GM23338 (cell line): ENCODE measurements at regions not wholly inside any gene's neighbourhood (a gene's known extent, or its start where the extent isn't known, plus 50 kb on each side); places are given as distances from the start of the nearest gene placed in this dataset.

Source experiments
- ATAC-seq: fragments of 200-7000 bp; cut with Tn5 transposase; 3 replicates; pipeline ENCODE4 v1.9.1; 2020
- DNase-seq: peaks from one replicate; pipeline ENCODE4 v3.0.0-alpha.2; 2015; ENCODE audit warnings: low spot score
- H2AFZ ChIP-seq: fragments of 200-600 bp; sonication (generic); 2 replicates; pipeline ENCODE4 v1.8.0; 2016; ENCODE audit warnings: antibody characterized with exemption, mild to moderate bottlenecking, moderate library complexity
- H3F3A ChIP-seq: fragments of 200-600 bp; sonication (generic); replicated peaks from 2 replicates; pipeline ENCODE4 v1.8.0; 2017; ENCODE audit warnings: antibody characterized with exemption, mixed run types, low read depth
- H3K27ac ChIP-seq: fragments of 200-600 bp; sonication (generic); 2 replicates; pipeline ENCODE4 v1.6.1; 2016; ENCODE audit warnings: low read depth
- H3K27me3 ChIP-seq: fragments of 200-600 bp; sonication (generic); 2 replicates; pipeline ENCODE4 v1.8.0; 2016; ENCODE audit warnings: mild to moderate bottlenecking, mixed run types, moderate library complexity; ENCODE audit not compliant: insufficient read depth
- H3K36me3 ChIP-seq: fragments of 200-600 bp; sonication (generic); 2 replicates; pipeline ENCODE4 v1.8.0; 2016; ENCODE audit warnings: mild to moderate bottlenecking; ENCODE audit not compliant: insufficient read depth
- H3K4me1 ChIP-seq: fragments of 200-600 bp; sonication (generic); 2 replicates; pipeline ENCODE4 v1.8.0; 2016; ENCODE audit warnings: mild to moderate bottlenecking, moderate library complexity; ENCODE audit not compliant: insufficient read depth
- H3K4me2 ChIP-seq: fragments of 200-600 bp; sonication (generic); 2 replicates; pipeline ENCODE4 v1.7.1; 2017; ENCODE audit warnings: mixed run types
- H3K4me3 ChIP-seq: fragments of 200-600 bp; sonication (generic); 2 replicates; pipeline ENCODE4 v1.6.1; 2016; ENCODE audit warnings: mixed run types
- H3K79me2 ChIP-seq: fragments of 200-600 bp; sonication (generic); replicated peaks from 2 replicates; pipeline ENCODE4 v1.8.0; 2017; ENCODE audit warnings: mild to moderate bottlenecking; ENCODE audit not compliant: insufficient read depth
- H3K9me2 ChIP-seq: fragments of 200-600 bp; sonication (generic); 2 replicates; pipeline ENCODE4 v1.8.0; 2017; ENCODE audit not compliant: insufficient read depth
- H4K20me1 ChIP-seq: fragments of 200-600 bp; sonication (generic); replicated peaks from 2 replicates; pipeline ENCODE4 v1.8.0; 2017; ENCODE audit warnings: mild to moderate bottlenecking; ENCODE audit not compliant: insufficient read depth
- H3K27ac Mint-ChIP-seq: 2 replicates; pipeline ENCODE4 v1.8.0; 2020; ENCODE audit warnings: inconsistent platforms, mild to moderate bottlenecking, moderate library complexity, mixed read lengths
- H3K27me3 Mint-ChIP-seq: 3 replicates; pipeline ENCODE4 v1.8.0; 2022; ENCODE audit warnings: low read depth, mild to moderate bottlenecking, moderate library complexity, mixed read lengths, inconsistent platforms; ENCODE audit not compliant: insufficient read depth, poor library complexity
- H3K36me3 Mint-ChIP-seq: 3 replicates; pipeline ENCODE4 v1.8.0; 2021; ENCODE audit warnings: low read depth, mild to moderate bottlenecking, inconsistent platforms, moderate library complexity, mixed read lengths
- H3K4me1 Mint-ChIP-seq: 3 replicates; pipeline ENCODE4 v1.8.0; 2020; ENCODE audit warnings: mild to moderate bottlenecking, inconsistent platforms, mixed read lengths
- H3K4me3 Mint-ChIP-seq: 3 replicates; pipeline ENCODE4 v1.8.0; 2021; ENCODE audit warnings: moderate library complexity, mild to moderate bottlenecking, inconsistent platforms, mixed read lengths
- H3K9me3 Mint-ChIP-seq: 3 replicates; pipeline ENCODE4 v1.8.0; 2020; ENCODE audit warnings: moderate library complexity, mild to moderate bottlenecking, inconsistent platforms, mixed read lengths
- CREB1 ChIP-seq: fragments of 250-450 bp; sonication (Bioruptor Pico); IDR thresholded peaks from 2 replicates; pipeline ENCODE4 v1.5.0; 2020; ENCODE audit warnings: low read depth, mild to moderate bottlenecking, moderate library complexity
- EZH2 ChIP-seq: fragments of 200-600 bp; sonication (generic); IDR thresholded peaks from one replicate; pipeline ENCODE4 v1.8.0; 2017; ENCODE audit warnings: antibody characterized with exemption, mild to moderate bottlenecking, low read depth; ENCODE audit not compliant: unreplicated experiment
- EZH2phosphoT487 ChIP-seq: fragments of 200-600 bp; sonication (generic); IDR thresholded peaks from one replicate; pipeline ENCODE4 v1.8.1; 2018; ENCODE audit warnings: antibody characterized with exemption; ENCODE audit not compliant: unreplicated experiment
- JUNB ChIP-seq: IDR thresholded peaks from one replicate; pipeline ENCODE4 v1.6.1; 2016; ENCODE audit warnings: antibody characterized with exemption; ENCODE audit not compliant: unreplicated experiment
- POLR2AphosphoS5 ChIP-seq: IDR thresholded peaks from 2 replicates; pipeline ENCODE4 v1.6.1; 2016; ENCODE audit warnings: antibody characterized with exemption, low read depth
- STAT1 ChIP-seq: IDR thresholded peaks from one replicate; pipeline ENCODE4 v1.6.1; 2016; ENCODE audit warnings: antibody characterized with exemption; ENCODE audit not compliant: unreplicated experiment
- ZNF114 ChIP-seq: fragments of 250-450 bp; sonication (Bioruptor Pico); IDR thresholded peaks from 2 replicates; pipeline ENCODE4 v1.5.0; 2020; ENCODE audit warnings: mild to moderate bottlenecking, moderate library complexity
- ZNF331 ChIP-seq: fragments of 250-450 bp; sonication (Bioruptor Pico); IDR thresholded peaks from 2 replicates; pipeline ENCODE4 v1.5.0; 2020; ENCODE audit warnings: low read depth, mild to moderate bottlenecking, moderate library complexity
- TF ChIP-seq, protein P1 (sequence below), 2 experiments: fragments of 200-600 bp in 1 of 2; sonication (generic) in 1 of 2; conservative IDR thresholded peaks; 2 replicates each; pipeline versions ENCODE4 v1.5.1 to v1.6.1; 2016 to 2017; ENCODE audit warnings: antibody characterized with exemption in 2 of 2, low read depth in 2 of 2, mild to moderate bottlenecking in 2 of 2, moderate library complexity in 1 of 2
- TF ChIP-seq, protein P2 (sequence below): IDR thresholded peaks from one replicate; pipeline ENCODE4 v1.6.1; 2018; ENCODE audit warnings: antibody characterized with exemption; ENCODE audit not compliant: unreplicated experiment
- TF ChIP-seq, protein P3 (sequence below): IDR thresholded peaks from 2 replicates; pipeline ENCODE4 v1.6.1; 2016; ENCODE audit warnings: antibody characterized with exemption

DNA sequence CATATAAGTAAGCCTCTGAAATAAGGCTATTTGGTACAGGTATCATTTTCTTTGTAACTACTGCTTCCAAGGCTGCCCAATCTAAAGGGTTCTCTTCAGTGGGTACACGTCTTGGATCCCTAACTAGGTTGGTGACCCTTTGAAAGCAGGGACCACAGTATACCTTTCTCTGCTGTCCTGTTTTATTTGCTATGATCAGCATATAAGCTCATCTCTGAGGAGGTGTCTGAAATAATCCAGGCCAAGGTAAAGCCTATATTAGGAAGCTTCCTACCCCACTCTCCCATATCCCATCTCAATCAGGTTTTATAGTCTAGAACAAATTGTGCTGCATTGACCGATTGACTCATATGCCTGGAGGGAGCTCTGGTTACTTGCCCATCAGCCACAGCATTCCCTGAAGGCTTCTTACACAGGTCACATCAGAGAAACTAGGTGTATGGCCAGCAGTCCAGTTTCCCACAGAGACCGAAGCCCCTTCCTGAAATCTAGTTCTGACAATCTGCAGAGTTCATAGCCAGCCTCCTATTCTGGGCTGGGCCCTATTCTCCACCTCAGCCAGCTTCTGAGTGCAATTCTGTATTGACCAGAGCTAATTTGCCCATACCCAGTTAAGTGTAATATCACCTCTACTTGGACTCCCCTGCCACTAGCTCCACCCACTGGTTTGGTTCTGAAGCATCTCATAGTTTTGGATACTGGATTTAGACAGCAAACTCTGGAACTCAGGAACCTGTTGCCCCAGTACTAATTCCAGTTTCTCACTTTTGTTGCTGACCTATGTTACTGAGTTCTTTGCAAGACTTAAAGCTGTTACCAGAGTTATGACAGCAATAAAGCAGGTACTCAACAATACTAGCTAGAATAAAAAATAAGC is 62.1 kb upstream of the ARHGAP20 start:
- H3K27ac Mint-ChIP-seq: no peak overlapping the region
- Histone ChIP-seq H3K27me3 (no peaks in the 10 kb centered on the region), H3K36me3 (no peaks in the 10 kb centered on the region), H3K4me3 (no peak overlapping the region), H3F3A (no peaks in the 10 kb centered on the region), H3K79me2 (no peaks in the 10 kb centered on the region), H3K4me1 (no peaks in the 10 kb centered on the region), H3K4me2 (no peak overlapping the region), H3K27ac (no peak overlapping the region), H3K9me2 (peaks cover 5% of the 10 kb centered on the region; the same call in 1 of the 2 replicates), H4K20me1 (no peaks in the 10 kb centered on the region), H2AFZ (no peak overlapping the region)
- H3K27me3 Mint-ChIP-seq: no peaks in the 10 kb centered on the region
- H3K4me1 Mint-ChIP-seq: no peaks in the 10 kb centered on the region
- no peak overlapping the region for H3K4me3 Mint-ChIP-seq
- H3K36me3 Mint-ChIP-seq: no peaks in the 10 kb centered on the region
- H3K9me3 Mint-ChIP-seq: no peaks in the 10 kb centered on the region
- TF ChIP-seq STAT1 (no peak), ZNF331 (no peak), EZH2phosphoT487 (no peak), POLR2AphosphoS5 (no peak), ZNF114 (CRISPR knock-in tag) (no peak)
- TF ChIP-seq, protein P1, sequence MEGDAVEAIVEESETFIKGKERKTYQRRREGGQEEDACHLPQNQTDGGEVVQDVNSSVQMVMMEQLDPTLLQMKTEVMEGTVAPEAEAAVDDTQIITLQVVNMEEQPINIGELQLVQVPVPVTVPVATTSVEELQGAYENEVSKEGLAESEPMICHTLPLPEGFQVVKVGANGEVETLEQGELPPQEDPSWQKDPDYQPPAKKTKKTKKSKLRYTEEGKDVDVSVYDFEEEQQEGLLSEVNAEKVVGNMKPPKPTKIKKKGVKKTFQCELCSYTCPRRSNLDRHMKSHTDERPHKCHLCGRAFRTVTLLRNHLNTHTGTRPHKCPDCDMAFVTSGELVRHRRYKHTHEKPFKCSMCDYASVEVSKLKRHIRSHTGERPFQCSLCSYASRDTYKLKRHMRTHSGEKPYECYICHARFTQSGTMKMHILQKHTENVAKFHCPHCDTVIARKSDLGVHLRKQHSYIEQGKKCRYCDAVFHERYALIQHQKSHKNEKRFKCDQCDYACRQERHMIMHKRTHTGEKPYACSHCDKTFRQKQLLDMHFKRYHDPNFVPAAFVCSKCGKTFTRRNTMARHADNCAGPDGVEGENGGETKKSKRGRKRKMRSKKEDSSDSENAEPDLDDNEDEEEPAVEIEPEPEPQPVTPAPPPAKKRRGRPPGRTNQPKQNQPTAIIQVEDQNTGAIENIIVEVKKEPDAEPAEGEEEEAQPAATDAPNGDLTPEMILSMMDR (conservative IDR thresholded peaks at IDR 0.05; ENCODE audit: low read depth in 2 of 2): peak in 1 of 2 experiments; percentile 16; a peak in 1 of 4 replicates
- TF ChIP-seq, protein P2, sequence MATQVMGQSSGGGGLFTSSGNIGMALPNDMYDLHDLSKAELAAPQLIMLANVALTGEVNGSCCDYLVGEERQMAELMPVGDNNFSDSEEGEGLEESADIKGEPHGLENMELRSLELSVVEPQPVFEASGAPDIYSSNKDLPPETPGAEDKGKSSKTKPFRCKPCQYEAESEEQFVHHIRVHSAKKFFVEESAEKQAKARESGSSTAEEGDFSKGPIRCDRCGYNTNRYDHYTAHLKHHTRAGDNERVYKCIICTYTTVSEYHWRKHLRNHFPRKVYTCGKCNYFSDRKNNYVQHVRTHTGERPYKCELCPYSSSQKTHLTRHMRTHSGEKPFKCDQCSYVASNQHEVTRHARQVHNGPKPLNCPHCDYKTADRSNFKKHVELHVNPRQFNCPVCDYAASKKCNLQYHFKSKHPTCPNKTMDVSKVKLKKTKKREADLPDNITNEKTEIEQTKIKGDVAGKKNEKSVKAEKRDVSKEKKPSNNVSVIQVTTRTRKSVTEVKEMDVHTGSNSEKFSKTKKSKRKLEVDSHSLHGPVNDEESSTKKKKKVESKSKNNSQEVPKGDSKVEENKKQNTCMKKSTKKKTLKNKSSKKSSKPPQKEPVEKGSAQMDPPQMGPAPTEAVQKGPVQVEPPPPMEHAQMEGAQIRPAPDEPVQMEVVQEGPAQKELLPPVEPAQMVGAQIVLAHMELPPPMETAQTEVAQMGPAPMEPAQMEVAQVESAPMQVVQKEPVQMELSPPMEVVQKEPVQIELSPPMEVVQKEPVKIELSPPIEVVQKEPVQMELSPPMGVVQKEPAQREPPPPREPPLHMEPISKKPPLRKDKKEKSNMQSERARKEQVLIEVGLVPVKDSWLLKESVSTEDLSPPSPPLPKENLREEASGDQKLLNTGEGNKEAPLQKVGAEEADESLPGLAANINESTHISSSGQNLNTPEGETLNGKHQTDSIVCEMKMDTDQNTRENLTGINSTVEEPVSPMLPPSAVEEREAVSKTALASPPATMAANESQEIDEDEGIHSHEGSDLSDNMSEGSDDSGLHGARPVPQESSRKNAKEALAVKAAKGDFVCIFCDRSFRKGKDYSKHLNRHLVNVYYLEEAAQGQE: no peak
- DNase-seq: no peak
- ATAC-seq: no peak

DNA sequence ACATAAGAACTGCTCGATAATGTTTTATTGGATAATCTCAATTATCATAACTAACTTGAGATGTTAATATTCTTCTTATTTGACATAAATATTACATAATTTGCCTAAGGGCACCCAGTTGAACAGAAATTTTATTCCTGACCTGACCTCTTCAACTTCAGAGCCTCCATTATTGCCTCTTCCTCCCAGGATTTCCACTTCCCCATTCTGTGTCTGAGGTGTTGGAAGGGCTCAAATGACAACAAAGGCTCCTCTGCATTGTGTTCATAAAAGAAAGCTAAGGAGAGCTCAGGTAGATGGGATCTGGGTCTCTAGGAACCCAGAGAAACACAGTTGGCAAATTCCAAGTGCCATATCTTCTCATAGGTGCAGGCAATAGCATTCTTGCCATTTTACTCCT is 61.2 kb upstream of the ARHGAP20 start:
- Histone ChIP-seq H4K20me1 (no peaks in the 10 kb centered on the region), H3K9me2 (peaks cover 4% of the 10 kb centered on the region; the same call in 1 of the 2 replicates), H3K27ac (no peak overlapping the region), H3F3A (no peaks in the 10 kb centered on the region), H2AFZ (no peak overlapping the region), H3K79me2 (no peaks in the 10 kb centered on the region), H3K4me1 (no peaks in the 10 kb centered on the region), H3K4me2 (no peak overlapping the region), H3K4me3 (no peak overlapping the region), H3K27me3 (no peaks in the 10 kb centered on the region), H3K36me3 (no peaks in the 10 kb centered on the region)
- no peak for DNase-seq
- Mint-ChIP-seq H3K36me3 (no peaks in the 10 kb centered on the region), H3K27me3 (no peaks in the 10 kb centered on the region), H3K27ac (no peak overlapping the region), H3K9me3 (no peaks in the 10 kb centered on the region), H3K4me3 (no peak overlapping the region), H3K4me1 (no peaks in the 10 kb centered on the region)
- no peak for ATAC-seq
- TF ChIP-seq EZH2 (no peak), POLR2AphosphoS5 (no peak), ZNF114 (CRISPR knock-in tag) (no peak), EZH2phosphoT487 (no peak), CREB1 (CRISPR knock-in tag) (no peak), ZNF331 (no peak), JUNB (no peak), STAT1 (no peak)
- TF ChIP-seq, protein P2: no peak
- TF ChIP-seq, protein P3, sequence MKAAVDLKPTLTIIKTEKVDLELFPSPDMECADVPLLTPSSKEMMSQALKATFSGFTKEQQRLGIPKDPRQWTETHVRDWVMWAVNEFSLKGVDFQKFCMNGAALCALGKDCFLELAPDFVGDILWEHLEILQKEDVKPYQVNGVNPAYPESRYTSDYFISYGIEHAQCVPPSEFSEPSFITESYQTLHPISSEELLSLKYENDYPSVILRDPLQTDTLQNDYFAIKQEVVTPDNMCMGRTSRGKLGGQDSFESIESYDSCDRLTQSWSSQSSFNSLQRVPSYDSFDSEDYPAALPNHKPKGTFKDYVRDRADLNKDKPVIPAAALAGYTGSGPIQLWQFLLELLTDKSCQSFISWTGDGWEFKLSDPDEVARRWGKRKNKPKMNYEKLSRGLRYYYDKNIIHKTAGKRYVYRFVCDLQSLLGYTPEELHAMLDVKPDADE: no peak
